GM12865 (cell line): ENCODE measurements at regions not wholly inside any gene's neighbourhood (a gene's known extent, or its start where the extent isn't known, plus 50 kb on each side); places are given as distances from the start of the nearest gene placed in this dataset.

Experiments
- DNase-seq: peaks from one replicate; pipeline ENCODE4 v3.0.0; 2010; ENCODE audit warnings: low read depth
- H3K4me3 ChIP-seq: 2 replicates; pipeline ENCODE4 v1.5.1; 2011; ENCODE audit warnings: mild to moderate bottlenecking, low read depth, low read length, control low read depth
- CTCF ChIP-seq: IDR thresholded peaks from 2 replicates; pipeline ENCODE4 v1.5.1; 2011; ENCODE audit warnings: low read length, control low read depth, low read depth, inconsistent platforms; ENCODE audit not compliant: insufficient read depth; ENCODE audit errors: missing control alignments

GRCh38 chr13:59360108-59360507 lies 803.6 kb downstream of the DIAPH3 start:
- H3K4me3 ChIP-seq = no peak overlapping the region
- TF ChIP-seq CTCF = no peak
- peak; percentile 48 for DNase-seq

- H3K4me3 ChIP-seq = no peak overlapping the region
- no peak for TF ChIP-seq CTCF
- no peak for DNase-seq
Observed at GRCh38 chr13:59360916-59361315, 802.8 kb downstream of the DIAPH3 start.

- no peak for DNase-seq
- H3K4me3 ChIP-seq = no peak overlapping the region
- no peak for TF ChIP-seq CTCF
Observed at GRCh38 chr13:59363313-59363712, 800.4 kb downstream of the DIAPH3 start.

GRCh38 chr13:59363947-59364346 lies 799.8 kb downstream of the DIAPH3 start:
- H3K4me3 ChIP-seq = no peak overlapping the region
- TF ChIP-seq CTCF = no peak
- DNase-seq = no peak

- H3K4me3 ChIP-seq = no peak overlapping the region
- TF ChIP-seq CTCF = no peak
- DNase-seq = no peak
Observed at GRCh38 chr13:59364641-59365085, 799.1 kb downstream of the DIAPH3 start.

GRCh38 chr13:59367467-59367866 lies 796.3 kb downstream of the DIAPH3 start:
- TF ChIP-seq CTCF = no peak
- no peak overlapping the region for H3K4me3 ChIP-seq
- DNase-seq = no peak

- TF ChIP-seq CTCF = no peak
- DNase-seq = no peak
- H3K4me3 ChIP-seq = no peak overlapping the region
Observed at GRCh38 chr13:59367904-59368303, 795.8 kb downstream of the DIAPH3 start.
